PFSK-1 (cell line): ENCODE measurements at regions not wholly inside any gene's neighbourhood (a gene's known extent, or its start where the extent isn't known, plus 50 kb on each side); places are given as distances from the start of the nearest gene placed in this dataset.

ENCODE experiments used
- POLR2AphosphoS5 ChIP-seq: IDR thresholded peaks from 2 replicates; pipeline ENCODE4 v1.6.1; 2012; ENCODE audit warnings: low read depth, mild to moderate bottlenecking, control low read depth, low read length, moderate library complexity
- REST ChIP-seq, 2 experiments: IDR thresholded peaks; 2 replicates each; pipeline versions ENCODE4 v1.6.1 to v1.8.0; 2011 to 2012; ENCODE audit warnings: low read depth in 2 of 2, low read length in 2 of 2, control low read depth in 1 of 2, inconsistent platforms in 1 of 2, mild to moderate bottlenecking in 1 of 2, moderate library complexity in 1 of 2; ENCODE audit not compliant: insufficient read depth in 1 of 2

GRCh38 chr3:64815195-64815631 lies 127.4 kb upstream of the ADAMTS9 start:
- TF ChIP-seq POLR2AphosphoS5 (no peak), REST (IDR thresholded peaks at IDR 0.05; ENCODE audit: insufficient read depth in 1 of 2, low read depth in 2 of 2, low read length in 2 of 2) (no peak)
